ENCODE measurements at regions not wholly inside any gene's neighbourhood (a gene's known extent, or its start where the extent isn't known, plus 50 kb on each side); places are given as distances from the start of the nearest gene placed in this dataset.

DNA sequence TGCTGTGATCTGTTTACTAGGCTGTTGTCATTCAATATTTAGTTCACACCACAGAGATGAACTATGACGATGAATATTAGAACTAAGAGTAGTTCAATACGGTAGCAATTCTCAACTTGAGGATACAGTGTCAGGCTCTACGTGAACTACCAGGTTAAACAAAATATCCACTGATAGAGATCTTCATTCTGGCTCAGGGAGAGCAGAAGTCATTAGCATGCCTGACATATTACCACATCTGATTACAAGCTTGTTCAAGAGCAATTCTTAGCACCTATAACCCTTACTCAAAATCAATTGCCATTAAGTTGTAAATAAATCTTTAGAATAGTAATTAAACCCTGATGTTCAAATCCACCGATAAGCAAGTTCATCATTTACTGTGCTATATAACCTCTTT, 207.2 kb downstream of the CHRM3 start:
- no peak for TF ChIP-seq POLR2A (IDR thresholded peaks at IDR 0.05)
- TF ChIP-seq, protein P1, sequence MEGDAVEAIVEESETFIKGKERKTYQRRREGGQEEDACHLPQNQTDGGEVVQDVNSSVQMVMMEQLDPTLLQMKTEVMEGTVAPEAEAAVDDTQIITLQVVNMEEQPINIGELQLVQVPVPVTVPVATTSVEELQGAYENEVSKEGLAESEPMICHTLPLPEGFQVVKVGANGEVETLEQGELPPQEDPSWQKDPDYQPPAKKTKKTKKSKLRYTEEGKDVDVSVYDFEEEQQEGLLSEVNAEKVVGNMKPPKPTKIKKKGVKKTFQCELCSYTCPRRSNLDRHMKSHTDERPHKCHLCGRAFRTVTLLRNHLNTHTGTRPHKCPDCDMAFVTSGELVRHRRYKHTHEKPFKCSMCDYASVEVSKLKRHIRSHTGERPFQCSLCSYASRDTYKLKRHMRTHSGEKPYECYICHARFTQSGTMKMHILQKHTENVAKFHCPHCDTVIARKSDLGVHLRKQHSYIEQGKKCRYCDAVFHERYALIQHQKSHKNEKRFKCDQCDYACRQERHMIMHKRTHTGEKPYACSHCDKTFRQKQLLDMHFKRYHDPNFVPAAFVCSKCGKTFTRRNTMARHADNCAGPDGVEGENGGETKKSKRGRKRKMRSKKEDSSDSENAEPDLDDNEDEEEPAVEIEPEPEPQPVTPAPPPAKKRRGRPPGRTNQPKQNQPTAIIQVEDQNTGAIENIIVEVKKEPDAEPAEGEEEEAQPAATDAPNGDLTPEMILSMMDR (IDR thresholded peaks at IDR 0.05): no peak
